Heart left ventricle (tissue), 16 donors: ENCODE measurements at regions not wholly inside any gene's neighbourhood (a gene's known extent, or its start where the extent isn't known, plus 50 kb on each side); places are given as distances from the start of the nearest gene placed in this dataset.

Source experiments
- ATAC-seq, 4 donors: fragments of 200-7000 bp; cut with Tn5 transposase; one replicate each; pipeline ENCODE4 v1.9.1; 2020 to 2022; ENCODE audit warnings: moderate library complexity in 4 of 4, mild to moderate bottlenecking in 3 of 4, moderate number of reproducible peaks in 1 of 4
- DNase-seq, 5 donors: peaks; one replicate each; pipeline ENCODE4 v3.0.0-alpha.2; 2020
- H3K27ac ChIP-seq, 12 donors: fragments of 200-600 bp; sonication (generic) in 4 of 12; one replicate each; pipeline versions ENCODE4 v1.5.0 to v1.8.0; 2016 to 2022; ENCODE audit warnings: mild to moderate bottlenecking in 2 of 12
- H3K27me3 ChIP-seq, 9 donors: fragments of 200-600 bp; sonication (generic) in 2 of 9; one replicate each; pipeline versions ENCODE4 v1.5.1 to v1.8.0; 2016 to 2022; ENCODE audit warnings: mild to moderate bottlenecking in 3 of 9
- H3K36me3 ChIP-seq, 9 donors: fragments of 200-600 bp; sonication (generic) in 2 of 9; one replicate each; pipeline versions ENCODE4 v1.5.0 to v1.8.0; 2018 to 2022; ENCODE audit warnings: mild to moderate bottlenecking in 2 of 9
- H3K4me1 ChIP-seq, 12 donors: fragments of 200-600 bp; sonication (generic) in 4 of 12; one replicate each; pipeline versions ENCODE4 v1.5.0 to v1.8.0; 2016 to 2022; ENCODE audit warnings: mild to moderate bottlenecking in 3 of 12
- H3K4me3 ChIP-seq, 12 donors: fragments of 200-600 bp; sonication (generic) in 4 of 12; one replicate each; pipeline versions ENCODE4 v1.5.0 to v1.8.0; 2017 to 2022; ENCODE audit warnings: mild to moderate bottlenecking in 9 of 12, moderate library complexity in 4 of 12
- H3K9me3 ChIP-seq, 12 donors: fragments of 200-600 bp; sonication (generic) in 4 of 12; one replicate each; pipeline versions ENCODE4 v1.5.0 to v1.8.0; 2016 to 2022; ENCODE audit warnings: mild to moderate bottlenecking in 1 of 12
- POLR2A ChIP-seq, 2 donors: fragments of 450-650 bp; IDR thresholded peaks; one replicate each; pipeline ENCODE4 v1.6.1; 2017; ENCODE audit warnings: antibody characterized with exemption in 2 of 2, mild to moderate bottlenecking in 2 of 2, moderate library complexity in 2 of 2
- WGBS, 4 donors: extraction: QIAGEN DNeasy Blood & Tissue Kit in 2 of 4; methylation state at CpG; one replicate each; pipeline versions ENCODE4 v1.1.5 to v1.1.7; 2013 to 2018; 5-methylcytosine and 5-hydroxymethylcytosine counted together
- intact Hi-C, 10 donors: fragments of 100-400 bp; cut with DNase I; formaldehyde crosslinking; loops; one replicate each; pipeline versions ENCODE4 v1.11.1 to v1.14.2; 2022
- TF ChIP-seq, protein P1 (sequence below), 12 donors: fragments of 200-600 bp; sonication (generic) in 4 of 12; IDR thresholded peaks; one replicate each; pipeline versions ENCODE4 v1.5.0 to v1.8.0; 2018 to 2022; ENCODE audit warnings: antibody characterized with exemption in 12 of 12, mild to moderate bottlenecking in 5 of 12
- donor health status: ischemic (EF 13 %, LVEDD 7.1; RV severe dilation, severe dysfunction).
- donor health status: healthy with polysubstance abuse.
- donor health status: DM: no; HTN: yes; CAD: no.
- donor health status: DM: no; HTN: no; CAD: no.
- donor health status: ischemic (EF 25% LVEDD 6.9; RV normal size, moderate dysfunction).
- donor health status: ischemic (EF 25% LVEDD 5.7; RV mildly dilated, moderate dysfunction).
- donor health status: healthy.
- donor health status: DM: yes; HTN: yes; CAD: no.
- donor health status: ischemic (EF 35%, LVEDD 5.7; RV mildly dilated, moderate dysfunction).
- donor health status: nonischemic (EF 11% LVEDD 7.7; RV severe dilation, severe dysfunction).
- donor health status: DM: yes; HTN: yes; CAD: no.
- donor health status: PGD.
- donor health status: ischemic (EF 29% LVEDD 5.4; RV normal size, mild dysfunction).
- donor health status: nonischemic (EF 23%, LVEDD 6.1; RV moderate dilation, normal function).

DNA sequence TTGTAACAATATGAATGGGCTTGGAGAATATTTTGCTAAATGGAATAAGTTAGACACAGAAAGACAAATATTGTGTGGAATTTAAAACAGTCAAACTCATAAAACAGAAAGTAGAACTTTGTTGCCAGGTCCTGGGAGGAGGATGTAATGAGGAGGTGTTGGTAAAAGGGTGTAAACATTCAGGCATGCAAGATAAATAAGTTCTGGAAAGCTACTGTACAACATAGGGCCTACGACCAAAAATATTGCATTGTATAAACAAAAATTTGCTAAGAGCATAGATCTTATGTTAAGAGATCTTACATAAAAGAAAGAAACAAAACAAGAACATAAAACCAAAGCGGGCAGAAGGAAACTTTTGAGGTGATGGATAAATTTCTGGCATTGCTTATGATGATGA lies 1907.8 kb upstream of the PCDH20 start:
- no peaks in the 10 kb centered on the region for H3K4me1 ChIP-seq
- no peaks in the 10 kb centered on the region for H3K9me3 ChIP-seq
- no peaks in the 10 kb centered on the region for H3K36me3 ChIP-seq
- TF ChIP-seq, protein P1, sequence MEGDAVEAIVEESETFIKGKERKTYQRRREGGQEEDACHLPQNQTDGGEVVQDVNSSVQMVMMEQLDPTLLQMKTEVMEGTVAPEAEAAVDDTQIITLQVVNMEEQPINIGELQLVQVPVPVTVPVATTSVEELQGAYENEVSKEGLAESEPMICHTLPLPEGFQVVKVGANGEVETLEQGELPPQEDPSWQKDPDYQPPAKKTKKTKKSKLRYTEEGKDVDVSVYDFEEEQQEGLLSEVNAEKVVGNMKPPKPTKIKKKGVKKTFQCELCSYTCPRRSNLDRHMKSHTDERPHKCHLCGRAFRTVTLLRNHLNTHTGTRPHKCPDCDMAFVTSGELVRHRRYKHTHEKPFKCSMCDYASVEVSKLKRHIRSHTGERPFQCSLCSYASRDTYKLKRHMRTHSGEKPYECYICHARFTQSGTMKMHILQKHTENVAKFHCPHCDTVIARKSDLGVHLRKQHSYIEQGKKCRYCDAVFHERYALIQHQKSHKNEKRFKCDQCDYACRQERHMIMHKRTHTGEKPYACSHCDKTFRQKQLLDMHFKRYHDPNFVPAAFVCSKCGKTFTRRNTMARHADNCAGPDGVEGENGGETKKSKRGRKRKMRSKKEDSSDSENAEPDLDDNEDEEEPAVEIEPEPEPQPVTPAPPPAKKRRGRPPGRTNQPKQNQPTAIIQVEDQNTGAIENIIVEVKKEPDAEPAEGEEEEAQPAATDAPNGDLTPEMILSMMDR (IDR thresholded peaks at IDR 0.05): no peak
- no peak for TF ChIP-seq POLR2A (IDR thresholded peaks at IDR 0.05)
- no peaks in the 10 kb centered on the region for H3K27me3 ChIP-seq
- DNase-seq: no peak
- H3K4me3 ChIP-seq: no peak overlapping the region
- no peak for ATAC-seq
- WGBS, 4 donors: 67 to 76% (median 73%) methylated on average over 2 of the region's 2 CpGs
- no peak overlapping the region for H3K27ac ChIP-seq
- intact Hi-C loops: no loop called here

DNA sequence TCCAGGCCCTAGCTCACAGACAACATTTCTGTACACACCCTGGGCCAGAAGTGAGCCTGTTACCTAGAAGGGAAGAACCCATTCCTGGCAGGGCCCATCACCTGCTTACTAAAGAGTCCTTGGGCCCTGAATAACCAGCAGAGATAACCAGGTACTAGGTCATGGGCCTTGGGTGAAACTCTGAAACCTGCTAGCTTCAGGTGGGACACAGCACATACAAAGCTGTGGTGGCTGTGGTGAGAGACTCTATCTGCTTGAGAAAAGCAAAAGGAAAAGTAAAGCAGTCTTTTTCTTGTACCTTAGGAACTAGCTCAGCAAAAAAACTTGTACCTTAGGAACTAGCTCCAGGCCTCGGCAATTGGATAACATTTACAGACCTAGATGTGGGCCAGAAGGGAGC lies 1895.9 kb upstream of the PCDH20 start:
- DNase-seq (no peak), ATAC-seq (no peak)
- H3K36me3 ChIP-seq: no peaks in the 10 kb centered on the region
- no peak for TF ChIP-seq POLR2A (IDR thresholded peaks at IDR 0.05)
- TF ChIP-seq, protein P1 (IDR thresholded peaks at IDR 0.05): no peak
- 86 to 100% (median 91%) methylated on average over 1 of the region's 1 CpG for WGBS, 4 donors
- no peaks in the 10 kb centered on the region for H3K27me3 ChIP-seq
- no peak overlapping the region for H3K4me3 ChIP-seq
- intact Hi-C loops: no loop called here
- no peaks in the 10 kb centered on the region for H3K4me1 ChIP-seq
- H3K9me3 ChIP-seq: no peaks in the 10 kb centered on the region
- H3K27ac ChIP-seq: no peak overlapping the region

DNA sequence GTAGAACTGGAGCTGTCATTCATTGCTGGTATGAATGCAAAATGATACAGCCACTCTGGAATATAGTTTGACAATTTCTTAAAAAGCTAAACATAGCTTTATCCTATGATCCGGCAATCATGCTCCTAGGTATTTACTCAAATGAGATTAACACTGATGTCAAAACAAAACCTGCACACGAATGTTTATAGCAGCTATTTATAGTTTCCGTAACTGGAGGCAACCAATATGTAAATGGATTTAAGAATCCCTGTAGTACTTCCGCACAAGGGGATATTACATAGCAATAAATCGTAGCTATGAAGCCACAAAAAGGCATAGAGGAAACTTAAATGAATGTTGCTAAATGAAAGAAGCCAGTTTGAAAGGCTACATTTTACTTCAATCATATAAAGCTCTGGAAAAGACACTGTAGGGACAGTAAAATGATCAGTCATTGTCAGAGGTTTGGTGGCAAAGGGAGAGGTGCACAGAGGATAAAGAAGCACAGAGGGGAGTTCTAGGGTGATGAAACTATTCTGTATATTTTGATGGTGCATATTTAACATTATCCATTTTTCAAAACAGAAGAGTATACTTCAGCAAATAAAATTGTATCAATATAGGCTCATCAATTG lies 1893.0 kb upstream of the PCDH20 start:
- H3K36me3 ChIP-seq: no peaks in the 10 kb centered on the region
- H3K27ac ChIP-seq: no peak overlapping the region
- DNase-seq (no peak), ATAC-seq (no peak)
- intact Hi-C loops: no loop called here
- TF ChIP-seq, protein P1 (IDR thresholded peaks at IDR 0.05): no peak
- no peak for TF ChIP-seq POLR2A (IDR thresholded peaks at IDR 0.05)
- H3K4me1 ChIP-seq: no peaks in the 10 kb centered on the region
- H3K27me3 ChIP-seq: no peaks in the 10 kb centered on the region
- peaks cover 0 to 7% (median 0%) of the 10 kb centered on the region in 12 donors for H3K9me3 ChIP-seq
- no peak overlapping the region for H3K4me3 ChIP-seq
- WGBS, 4 donors: 75 to 80% (median 79%) methylated on average over 5 of the region's 5 CpGs

DNA sequence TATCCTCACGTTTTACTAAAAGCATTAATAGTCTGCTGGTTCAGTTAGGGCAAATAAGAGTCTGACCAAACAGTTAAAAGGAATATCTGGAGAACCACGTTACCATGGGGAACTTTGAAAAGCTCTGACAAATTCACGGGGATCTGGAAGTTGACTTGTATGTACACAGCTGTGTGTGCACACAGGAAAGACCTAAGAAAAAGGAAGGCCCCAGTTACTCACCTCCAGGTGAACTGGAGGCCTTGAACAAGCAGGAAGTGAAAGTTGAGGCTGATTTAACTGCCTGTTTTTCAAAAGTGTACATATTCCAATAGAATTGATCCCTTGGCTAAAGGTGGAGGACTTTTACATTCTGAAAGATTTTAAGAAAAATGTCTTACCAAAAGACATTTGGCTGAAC lies 1891.6 kb upstream of the PCDH20 start:
- Histone ChIP-seq H3K27ac (no peak overlapping the region), H3K4me3 (no peak overlapping the region), H3K27me3 (no peaks in the 10 kb centered on the region), H3K36me3 (no peaks in the 10 kb centered on the region), H3K9me3 (peaks cover 0 to 7% (median 0%) of the 10 kb centered on the region in 12 donors), H3K4me1 (no peaks in the 10 kb centered on the region)
- no peak for DNase-seq
- ATAC-seq: no peak
- WGBS, 4 donors: 56 to 64% (median 61%) methylated on average over 3 of the region's 3 CpGs
- intact Hi-C loops: no loop called here
- TF ChIP-seq, protein P1 (IDR thresholded peaks at IDR 0.05): no peak
- no peak for TF ChIP-seq POLR2A (IDR thresholded peaks at IDR 0.05)
